A673 (cell line): ENCODE measurements at regions not wholly inside any gene's neighbourhood (a gene's known extent, or its start where the extent isn't known, plus 50 kb on each side); places are given as distances from the start of the nearest gene placed in this dataset.

Experiments
- BruUV-seq: library from RNA; stranded (reverse); fragments of 400-500 nt; replicated peaks from 2 replicates; lab custom pipeline; 2021; lab: Mats Ljungman, UMichigan
- CTCF ChIA-PET: fragments of 300-600 bp; sonication (Branson Sonifier 250); formaldehyde crosslinking; loops from one replicate; lab custom pipeline; 2022; ENCODE audit warnings: antibody characterized with exemption; lab: Charles Lee
- POLR2A ChIA-PET: fragments of 300-600 bp; sonication (Branson Sonifier 250); formaldehyde crosslinking; loops from one replicate; lab custom pipeline; 2022; ENCODE audit warnings: antibody characterized with exemption; ENCODE audit not compliant: low non-redundant PET; lab: Charles Lee
- DNase-seq: peaks from one replicate; pipeline ENCODE4 v3.0.0-alpha.2; 2015; ENCODE audit warnings: low spot score
- H3K27ac ChIP-seq: fragments of 200-600 bp; sonication (generic); 2 replicates; pipeline ENCODE4 v1.5.1; 2016; ENCODE audit warnings: mixed run types, low read depth, mild to moderate bottlenecking, mixed read lengths, antibody characterized with exemption, low read length; ENCODE audit not compliant: poor library complexity, severe bottlenecking
- H3K27me3 ChIP-seq: fragments of 200-600 bp; sonication (generic); replicated peaks from 2 replicates; pipeline ENCODE4 v1.6.1; 2017; ENCODE audit warnings: mixed run types, low read depth, mild to moderate bottlenecking, mixed read lengths, antibody characterized with exemption, low read length; ENCODE audit not compliant: insufficient read depth, poor library complexity
- H3K36me3 ChIP-seq: fragments of 200-600 bp; sonication (generic); 2 replicates; pipeline ENCODE4 v1.6.1; 2016; ENCODE audit warnings: mixed run types, mild to moderate bottlenecking, mixed read lengths, antibody characterized with exemption, low read length; ENCODE audit not compliant: insufficient read depth, poor library complexity, severe bottlenecking
- H3K4me1 ChIP-seq: fragments of 200-600 bp; sonication (generic); 2 replicates; pipeline ENCODE4 v1.6.1; 2017; ENCODE audit warnings: mixed run types, mild to moderate bottlenecking, mixed read lengths, antibody characterized with exemption, low read length; ENCODE audit not compliant: insufficient read depth, poor library complexity, severe bottlenecking
- H3K4me3 ChIP-seq: fragments of 200-600 bp; sonication (generic); 2 replicates; pipeline ENCODE4 v1.5.1; 2016; ENCODE audit warnings: low read depth, mixed run types, mild to moderate bottlenecking, mixed read lengths, low read length; ENCODE audit not compliant: poor library complexity, severe bottlenecking
- H3K9me3 ChIP-seq: fragments of 200-600 bp; sonication (generic); 2 replicates; pipeline ENCODE4 v1.6.1; 2016; ENCODE audit warnings: mixed run types, low read depth, mild to moderate bottlenecking, mixed read lengths, antibody characterized with exemption, low read length; ENCODE audit not compliant: poor library complexity, severe bottlenecking
- CTCF ChIP-seq: fragments of 300-800, 200-600 bp; sonication (generic); conservative IDR thresholded peaks from 2 replicates; pipeline ENCODE4 v1.5.1; 2017; ENCODE audit warnings: low read depth, mild to moderate bottlenecking, antibody characterized with exemption, low read length, moderate library complexity, mixed read lengths
- EZH2 ChIP-seq: fragments of 200-600 bp; sonication (generic); IDR thresholded peaks from 2 replicates; pipeline ENCODE4 v1.6.1; 2017; ENCODE audit warnings: borderline replicate concordance, low read depth, mild to moderate bottlenecking, mixed read lengths, antibody characterized with exemption, low read length; ENCODE audit not compliant: poor library complexity, severe bottlenecking
- intact Hi-C: fragments of 100-400 bp; cut with micrococcal nuclease; formaldehyde crosslinking; loops from one replicate; pipeline ENCODE4 v1.10.0; 2022; ENCODE audit not compliant: unreplicated experiment

GRCh38 chr5:164967354-164967753 is 1461.9 kb downstream of the MAT2B start:
- no peak overlapping the region for H3K27ac ChIP-seq
- H3K9me3 ChIP-seq = no peaks in the 10 kb centered on the region
- H3K36me3 ChIP-seq = no peaks in the 10 kb centered on the region
- POLR2A ChIA-PET = no interaction called here
- CTCF ChIA-PET = no interaction called here
- intact Hi-C loops = no loop called here
- peaks cover 4% of the 10 kb centered on the region for H3K27me3 ChIP-seq
- no peak overlapping the region for H3K4me3 ChIP-seq
- no peaks in the 10 kb centered on the region for H3K4me1 ChIP-seq
- no TSS peak for BruUV-seq
- no peak for DNase-seq
- no peak for TF ChIP-seq EZH2
- no peak for TF ChIP-seq CTCF

- CTCF ChIA-PET = no interaction called here
- TF ChIP-seq CTCF = no peak
- TF ChIP-seq EZH2 = no peak
- Histone ChIP-seq H3K4me1 (no peaks in the 10 kb centered on the region), H3K27me3 (no peaks in the 10 kb centered on the region), H3K36me3 (no peaks in the 10 kb centered on the region), H3K27ac (no peak overlapping the region), H3K4me3 (no peak overlapping the region), H3K9me3 (no peaks in the 10 kb centered on the region)
- DNase-seq = no peak
- no TSS peak for BruUV-seq
- intact Hi-C loops = no loop called here
- POLR2A ChIA-PET = no interaction called here
Observed at GRCh38 chr5:164972973-164973372, 1467.6 kb downstream of the MAT2B start.

GRCh38 chr5:164975986-164976385 is 1470.6 kb downstream of the MAT2B start:
- ChIA-PET CTCF (no interaction called here), POLR2A (no interaction called here)
- Histone ChIP-seq H3K9me3 (no peaks in the 10 kb centered on the region), H3K27ac (no peak overlapping the region), H3K36me3 (no peaks in the 10 kb centered on the region), H3K27me3 (no peaks in the 10 kb centered on the region), H3K4me3 (no peak overlapping the region), H3K4me1 (no peaks in the 10 kb centered on the region)
- no TSS peak for BruUV-seq
- no peak for TF ChIP-seq CTCF
- no peak for DNase-seq
- intact Hi-C loops = no loop called here
